COR-L47 (cell line): ENCODE measurements at regions not wholly inside any gene's neighbourhood (a gene's known extent, or its start where the extent isn't known, plus 50 kb on each side); places are given as distances from the start of the nearest gene placed in this dataset.
"Not testable (repeated sequence)": the region's sequence is repeated elsewhere in the genome, so short reads cannot be mapped to it uniquely, and the experiment has no call there.

Experiments
- DNase-seq: peaks from one replicate; lab custom pipeline; 2025; lab: John Stamatoyannopoulos, UW

GRCh38 chr10:56449770-56450169, 88.7 kb upstream of the ZWINT start:
- DNase-seq = peak; percentile 38

- DNase-seq = not testable (repeated sequence)
These were observed 86.6 kb upstream of the ZWINT start for GRCh38 chr10:56447613-56448012.

GRCh38 chr10:56441337-56441736, 80.3 kb upstream of the ZWINT start:
- peak; percentile 56 for DNase-seq
